Gastrocnemius medialis (tissue), 4 donors: ENCODE measurements at regions not wholly inside any gene's neighbourhood (a gene's known extent, or its start where the extent isn't known, plus 50 kb on each side); places are given as distances from the start of the nearest gene placed in this dataset.
"Not testable (repeated sequence)": the region's sequence is repeated elsewhere in the genome, so short reads cannot be mapped to it uniquely, and the experiment has no call there.

Experiments
- ATAC-seq, 2 donors: fragments of 150-250 bp; one replicate each; pipeline ENCODE4 v1.9.1; 2016
- DNase-seq, 2 donors: peaks; one replicate each; pipeline ENCODE4 v3.0.0-alpha.2; 2019
- H3K27ac ChIP-seq, 4 donors: fragments of 200-600 bp; sonication (generic); 1 replicate in 1 of 4; 2 replicates in 3 of 4; pipeline ENCODE4 v1.5.1; 2016 to 2018; ENCODE audit warnings: mild to moderate bottlenecking in 2 of 4, moderate library complexity in 1 of 4
- H3K27me3 ChIP-seq, 3 donors: fragments of 200-600 bp; sonication (generic) in 2 of 3; 1 replicate in 1 of 3; 2 replicates in 2 of 3; pipeline versions ENCODE4 v1.5.1 to v1.6.0; 2016 to 2019; ENCODE audit warnings: mild to moderate bottlenecking in 1 of 3, moderate library complexity in 1 of 3
- H3K36me3 ChIP-seq, 2 donors: fragments of 200-600 bp; sonication (generic) in 1 of 2; one replicate each; pipeline ENCODE4 v1.5.1; 2017 to 2018
- H3K4me1 ChIP-seq, 2 donors: fragments of 200-600 bp; sonication (generic) in 1 of 2; one replicate each; pipeline ENCODE4 v1.5.1; 2016 to 2017; ENCODE audit warnings: mild to moderate bottlenecking in 2 of 2
- H3K4me3 ChIP-seq, 4 donors: fragments of 200-600 bp; sonication (generic) in 3 of 4; 1 replicate in 1 of 4; 2 replicates in 3 of 4; pipeline ENCODE4 v1.5.1; 2016 to 2019; ENCODE audit warnings: mild to moderate bottlenecking in 2 of 4
- H3K9me3 ChIP-seq, 3 donors: fragments of 200-600 bp; sonication (generic) in 2 of 3; 1 replicate in 1 of 3; 2 replicates in 2 of 3; pipeline ENCODE4 v1.5.1; 2016 to 2019
- CTCF ChIP-seq, 5 experiments: fragments of 450-650 bp in 3 of 5; fragments of 200-600 bp in 2 of 5; sonication (generic) in 2 of 5; IDR thresholded peaks in 4 of 5; conservative IDR thresholded peaks in 1 of 5; 1 replicate in 4 of 5; 2 replicates in 1 of 5; pipeline ENCODE4 v1.5.1; 2016 to 2019; ENCODE audit warnings: antibody characterized with exemption in 5 of 5, mild to moderate bottlenecking in 3 of 5, moderate library complexity in 3 of 5
- POLR2A ChIP-seq, 2 donors: fragments of 450-650 bp; IDR thresholded peaks; one replicate each; pipeline ENCODE4 v1.6.1; 2017; ENCODE audit warnings: antibody characterized with exemption in 2 of 2, mild to moderate bottlenecking in 2 of 2, moderate library complexity in 2 of 2
- in situ Hi-C, 4 donors: fragments of 200-750 bp; cut with MboI; loops; one replicate each; pipeline versions ENCODE4 v1.15.0 to v1.8.0; 2017; ENCODE audit warnings: low sequenced_read_pairs in 4 of 4
- intact Hi-C: fragments of 100-400 bp; cut with DNase I; formaldehyde crosslinking; loops from one replicate; pipeline ENCODE4 v1.15.1; 2023; ENCODE audit warnings: low total_unique reads

DNA sequence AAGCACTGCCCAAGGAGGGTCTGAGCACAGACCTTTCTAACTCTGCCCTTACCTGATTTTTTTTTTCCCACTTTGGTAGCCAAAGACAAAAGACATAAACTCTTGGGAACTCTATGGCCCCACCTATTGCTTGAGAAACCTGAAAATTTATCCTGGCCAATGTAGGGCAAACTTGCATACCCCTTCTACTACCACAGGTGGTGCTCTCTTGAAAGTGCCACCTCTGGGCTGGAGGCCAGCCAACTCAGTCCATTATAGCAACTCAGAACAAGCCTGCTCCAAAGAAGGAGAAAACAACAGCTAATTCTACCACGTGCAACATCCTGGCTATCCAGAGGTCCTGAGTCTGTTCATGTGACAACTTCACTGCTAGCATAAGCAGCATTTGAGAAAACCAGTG, 55.7 kb upstream of the ABCD2 start:
- no peaks in the 10 kb centered on the region for H3K4me1 ChIP-seq
- H3K27ac ChIP-seq: no peak overlapping the region
- in situ Hi-C loops (no loop called here), intact Hi-C loops (no loop called here)
- H3K9me3 ChIP-seq: no peaks in the 10 kb centered on the region
- TF ChIP-seq POLR2A (IDR thresholded peaks at IDR 0.05) (no peak), CTCF (IDR thresholded peaks at IDR 0.05 in 4 of 5, conservative IDR thresholded peaks at IDR 0.05 in 1 of 5) (no peak)
- H3K4me3 ChIP-seq: no peak overlapping the region
- no peaks in the 10 kb centered on the region for H3K27me3 ChIP-seq
- DNase-seq: no peak
- no peaks in the 10 kb centered on the region for H3K36me3 ChIP-seq
- no peak for ATAC-seq

DNA sequence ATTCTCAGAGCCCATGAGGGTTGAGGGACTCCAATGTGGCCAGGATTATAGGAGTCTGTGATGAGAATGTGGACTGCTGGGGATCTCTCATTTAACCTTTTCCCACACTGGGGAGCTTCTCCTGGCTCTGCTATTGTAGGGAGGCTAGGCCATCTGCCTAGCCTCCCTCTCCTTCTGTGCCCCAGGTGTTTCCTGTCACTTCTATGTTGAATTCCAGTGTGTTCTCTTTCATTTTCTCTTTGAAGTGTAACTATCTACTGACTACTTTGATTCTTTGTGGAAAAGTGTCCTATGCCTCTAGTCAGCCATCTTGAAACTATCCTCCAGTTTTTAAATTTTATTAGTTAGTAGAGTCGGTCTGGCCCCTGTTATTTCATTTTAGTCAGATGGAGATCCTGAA, 53.4 kb upstream of the ABCD2 start:
- DNase-seq (no peak), ATAC-seq (no peak)
- intact Hi-C loops: no loop called here
- Histone ChIP-seq H3K27ac (no peak overlapping the region), H3K27me3 (no peaks in the 10 kb centered on the region), H3K9me3 (no peaks in the 10 kb centered on the region), H3K4me1 (no peaks in the 10 kb centered on the region), H3K36me3 (no peaks in the 10 kb centered on the region), H3K4me3 (no peak overlapping the region)
- no peak for TF ChIP-seq CTCF (IDR thresholded peaks at IDR 0.05 in 4 of 5, conservative IDR thresholded peaks at IDR 0.05 in 1 of 5)
- no peak for TF ChIP-seq POLR2A (IDR thresholded peaks at IDR 0.05)
- in situ Hi-C loops: no loop called here

DNA sequence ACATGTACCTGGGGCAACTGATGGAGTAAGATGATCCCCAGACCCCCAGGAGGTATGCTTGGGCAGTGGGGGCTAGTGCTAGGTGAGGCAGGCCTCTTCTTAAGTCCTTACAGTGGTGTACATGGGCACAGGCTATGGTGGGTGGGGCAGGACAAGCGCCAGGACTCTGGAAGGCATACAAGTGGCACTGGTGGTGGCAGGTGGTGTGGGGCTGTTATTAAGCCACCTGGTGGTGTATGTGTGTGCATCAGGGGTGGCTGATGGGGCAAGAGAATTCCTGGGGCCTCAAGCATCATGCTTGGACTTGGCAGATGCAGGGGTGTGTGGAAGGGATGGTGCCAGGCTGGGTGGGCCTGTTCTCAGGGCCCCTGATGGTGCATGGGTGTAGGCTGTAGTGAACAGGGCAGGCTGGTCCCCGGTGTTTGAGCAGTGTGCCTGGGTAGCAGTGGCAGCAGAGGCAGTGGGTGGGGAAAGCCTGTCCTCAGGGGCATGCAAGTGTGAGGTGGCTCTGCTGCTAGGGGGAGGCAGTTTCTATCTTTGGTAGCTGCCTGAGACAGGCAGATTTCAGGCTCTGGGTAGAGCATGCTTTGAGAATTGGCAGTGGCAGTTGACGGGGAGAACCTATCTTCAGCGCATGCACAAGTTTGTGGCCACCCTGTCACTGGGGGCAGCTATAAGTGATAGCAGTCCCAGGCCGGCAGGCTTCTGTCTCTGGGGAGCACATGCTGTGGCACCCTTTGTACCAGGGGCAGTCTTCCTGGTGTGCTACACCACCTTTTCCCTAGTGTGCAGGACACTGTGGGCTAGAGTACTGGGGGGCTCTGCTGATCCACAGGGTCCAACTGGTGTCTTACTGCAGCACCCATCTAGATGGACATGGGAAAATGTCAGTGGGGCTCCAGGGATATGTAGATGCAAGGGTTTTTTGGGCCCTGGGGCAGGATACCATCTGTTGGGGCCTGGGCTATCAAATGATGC, 52.6 kb upstream of the ABCD2 start:
- H3K27me3 ChIP-seq: no peaks in the 10 kb centered on the region
- ATAC-seq: no peak
- H3K4me3 ChIP-seq: no peak overlapping the region
- no peaks in the 10 kb centered on the region for H3K4me1 ChIP-seq
- H3K27ac ChIP-seq: no peak overlapping the region
- no peak for DNase-seq
- no peaks in the 10 kb centered on the region for H3K9me3 ChIP-seq
- H3K36me3 ChIP-seq: no peaks in the 10 kb centered on the region
- in situ Hi-C loops (no loop called here), intact Hi-C loops (no loop called here)
- TF ChIP-seq POLR2A (IDR thresholded peaks at IDR 0.05): no peak
- TF ChIP-seq CTCF (IDR thresholded peaks at IDR 0.05 in 4 of 5, conservative IDR thresholded peaks at IDR 0.05 in 1 of 5): no peak

DNA sequence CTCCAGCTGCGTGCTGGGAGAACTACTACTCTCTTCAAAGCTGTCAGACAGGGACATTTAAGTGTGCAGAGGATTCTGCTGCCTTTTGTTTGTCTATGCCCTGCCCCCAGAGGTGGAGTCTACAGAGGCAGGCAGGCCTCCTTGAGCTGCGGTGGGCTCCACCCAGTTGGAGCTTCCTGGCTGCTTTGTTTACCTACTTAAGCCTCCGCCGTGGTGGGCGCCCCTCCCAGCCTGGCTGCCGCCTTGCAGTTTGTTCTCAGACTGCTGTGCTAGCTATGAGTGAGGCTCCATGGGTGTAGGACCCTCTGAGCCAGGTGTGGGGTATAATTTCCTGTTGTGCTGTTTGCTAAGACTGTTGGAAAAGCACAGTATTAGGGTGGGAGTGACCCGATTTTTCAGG, 49.9 kb upstream of the ABCD2 start:
- H3K4me3 ChIP-seq, H3K36me3 ChIP-seq, intact Hi-C loops, DNase-seq, ATAC-seq, H3K27me3 ChIP-seq, in situ Hi-C loops, H3K9me3 ChIP-seq, H3K4me1 ChIP-seq, H3K27ac ChIP-seq: not testable (repeated sequence)
